NCI-H226 (cell line): ENCODE measurements at regions not wholly inside any gene's neighbourhood (a gene's known extent, or its start where the extent isn't known, plus 50 kb on each side); places are given as distances from the start of the nearest gene placed in this dataset.
A peak's percentile ranks its signal among the peaks of the same experiment; 100 is the strongest.
"Not testable (repeated sequence)": the region's sequence is repeated elsewhere in the genome, so short reads cannot be mapped to it uniquely, and the experiment has no call there.

ENCODE experiments used
- DNase-seq: peaks from one replicate; pipeline ENCODE4 v3.0.0-alpha.2; 2015

DNA sequence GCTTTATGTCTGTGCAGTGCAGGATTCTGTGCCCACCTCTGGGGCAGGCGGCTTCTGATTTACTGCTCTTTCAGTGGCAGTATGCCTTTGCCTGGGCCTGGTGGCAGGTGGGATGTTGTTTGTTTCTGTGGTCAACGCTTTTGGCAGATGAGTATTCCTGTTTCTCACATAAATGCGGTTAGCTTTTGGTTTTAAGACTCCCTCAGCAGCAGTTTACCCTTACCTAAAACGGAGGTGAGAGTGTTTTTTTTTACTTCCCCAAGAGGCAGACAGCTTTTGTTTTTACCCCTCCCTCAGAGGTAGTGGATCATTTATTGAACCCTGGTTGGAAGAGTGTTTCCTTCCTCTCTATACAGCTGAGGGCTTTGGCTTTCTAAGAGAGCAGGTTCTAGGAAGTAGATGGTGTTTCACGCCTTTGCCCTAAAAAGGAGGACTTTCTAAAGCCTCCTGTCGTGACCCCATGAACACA lies 134.1 kb upstream of the PLSCR5 start:
- no peak for DNase-seq

DNA sequence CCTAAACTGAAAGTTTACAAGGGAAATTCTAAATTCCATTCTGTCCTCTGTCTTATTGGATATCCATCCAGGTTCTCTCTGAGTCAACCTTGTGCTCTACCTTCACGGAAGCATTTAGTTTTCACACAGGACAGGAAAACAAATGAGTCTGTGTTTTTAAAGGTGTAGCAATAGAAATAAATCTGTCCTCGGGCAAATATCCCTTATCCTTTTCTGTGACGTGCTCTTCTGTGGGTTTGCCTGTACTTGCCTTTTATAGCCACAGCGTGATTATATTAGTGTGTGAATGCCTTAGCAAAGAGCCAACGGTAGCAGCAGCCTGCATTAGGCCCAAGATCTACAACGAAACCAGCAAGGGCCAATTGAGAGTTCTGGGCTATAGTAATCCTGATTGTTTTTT lies 127.2 kb upstream of the PLSCR5 start:
- no peak for DNase-seq

- peak; percentile 26 for DNase-seq
These were observed 110.0 kb upstream of the PLSCR5 start for GRCh38 chr3:146715170-146715569.

DNA sequence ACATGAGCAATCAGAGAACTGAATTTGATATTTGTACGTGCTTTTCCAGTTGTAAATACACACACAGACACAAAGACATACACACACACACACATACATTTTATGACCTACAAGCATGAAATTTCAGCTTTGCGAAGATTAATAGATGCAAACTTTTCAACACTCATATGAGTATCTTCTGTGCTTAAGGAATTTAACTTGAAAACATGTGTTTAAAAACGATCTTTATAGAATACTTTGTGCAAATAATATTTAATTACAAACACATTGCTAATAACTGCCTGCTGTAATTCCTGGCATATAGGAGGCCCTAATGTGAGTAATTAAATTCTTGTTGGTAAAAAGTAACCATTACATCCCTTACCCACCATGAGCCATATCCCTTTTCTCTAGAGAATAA lies 107.7 kb upstream of the PLSCR5 start:
- no peak for DNase-seq

DNA sequence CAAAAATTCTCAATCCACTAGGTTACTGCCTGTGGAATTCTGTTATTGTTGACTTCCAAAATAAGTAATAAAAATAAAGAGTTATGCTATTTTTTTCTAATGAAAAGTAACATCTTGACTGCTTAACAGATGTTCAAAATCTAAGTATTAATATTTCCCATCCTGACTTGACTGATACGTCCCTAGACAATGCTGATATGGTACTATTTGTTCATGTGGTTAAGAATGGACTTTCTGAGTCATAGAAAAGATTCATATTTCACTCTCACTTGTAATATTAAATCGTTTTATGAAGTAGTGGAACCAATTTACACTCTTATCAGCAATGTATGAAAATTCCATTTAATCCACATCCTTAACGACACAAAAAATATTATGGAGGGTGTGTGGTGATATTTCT lies 104.8 kb upstream of the PLSCR5 start:
- peak; percentile 33 for DNase-seq

DNA sequence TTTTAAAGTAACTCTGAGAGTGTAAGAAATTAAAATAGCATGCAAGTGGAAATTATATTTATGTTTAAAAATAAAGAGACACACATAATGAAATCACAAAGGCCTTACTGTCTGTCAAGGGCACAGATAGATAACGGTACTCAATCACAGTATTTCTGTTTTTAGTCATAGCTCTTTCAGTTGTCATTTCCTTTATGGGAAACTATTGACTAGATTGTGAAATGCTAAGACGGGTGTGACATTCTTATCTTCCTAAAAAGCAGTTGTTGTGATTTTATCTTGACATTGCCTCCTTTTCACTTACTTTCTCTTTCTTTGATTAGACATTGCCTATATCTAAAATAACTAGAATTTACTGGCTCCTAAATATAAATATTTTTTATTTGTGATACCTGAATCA lies 100.1 kb upstream of the PLSCR5 start:
- DNase-seq = no peak

DNA sequence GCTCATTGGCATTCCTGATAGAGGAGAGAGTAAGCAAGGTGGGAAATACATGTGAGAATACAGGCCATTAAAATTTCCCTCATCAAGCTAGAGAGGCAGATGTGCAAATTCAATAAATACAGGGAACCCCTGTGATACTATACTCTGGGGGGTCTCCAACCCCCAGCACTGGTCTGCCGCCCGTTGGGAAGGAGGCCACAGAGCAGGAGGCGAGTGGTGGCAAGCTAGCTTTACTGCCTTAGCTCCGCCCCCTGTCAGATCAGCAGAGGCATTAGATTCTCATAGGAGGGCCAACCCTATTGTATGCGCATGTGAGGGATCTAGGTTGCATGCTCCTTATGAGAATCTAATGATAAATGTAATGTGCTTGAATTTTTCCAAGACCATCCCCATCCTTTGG lies 97.1 kb upstream of the PLSCR5 start:
- no peak for DNase-seq

DNA sequence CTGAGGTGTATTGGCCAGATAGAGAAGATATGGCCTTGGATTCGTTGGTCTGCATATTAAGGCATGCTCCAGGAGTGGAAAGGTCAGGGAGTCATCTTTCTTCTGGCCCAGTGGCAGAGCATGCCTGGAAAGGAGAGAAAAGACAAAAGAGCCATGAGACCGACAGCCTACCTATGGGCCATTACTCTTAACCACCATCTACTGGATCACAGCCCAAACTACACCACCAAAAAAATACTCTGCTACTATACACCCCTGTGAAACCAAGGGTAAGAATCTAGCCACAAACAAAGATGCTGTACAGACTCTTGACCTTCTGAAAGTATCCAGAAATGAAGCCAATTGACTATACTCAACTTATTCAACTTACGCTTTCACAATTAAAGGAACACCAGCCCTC lies 96.1 kb upstream of the PLSCR5 start:
- no peak for DNase-seq

DNA sequence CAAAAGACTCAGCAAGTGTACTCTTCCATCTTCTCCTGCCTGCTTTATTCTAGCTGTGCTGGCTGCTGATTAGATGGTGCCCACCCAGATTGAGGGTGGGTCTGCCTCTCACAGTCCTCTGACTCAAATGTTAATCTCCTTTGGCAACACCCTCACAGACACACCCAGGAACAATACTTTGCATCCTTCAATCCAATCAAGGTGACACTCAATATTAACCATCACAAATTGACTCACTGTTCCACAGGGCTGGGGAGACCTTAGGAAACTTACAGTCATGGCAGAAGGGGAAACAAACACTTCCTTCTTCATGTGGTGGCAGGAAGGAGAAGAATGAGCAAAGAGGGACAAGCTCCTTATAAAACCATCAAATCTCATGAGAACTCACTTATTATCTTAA lies 94.9 kb upstream of the PLSCR5 start:
- not testable (repeated sequence) for DNase-seq

DNA sequence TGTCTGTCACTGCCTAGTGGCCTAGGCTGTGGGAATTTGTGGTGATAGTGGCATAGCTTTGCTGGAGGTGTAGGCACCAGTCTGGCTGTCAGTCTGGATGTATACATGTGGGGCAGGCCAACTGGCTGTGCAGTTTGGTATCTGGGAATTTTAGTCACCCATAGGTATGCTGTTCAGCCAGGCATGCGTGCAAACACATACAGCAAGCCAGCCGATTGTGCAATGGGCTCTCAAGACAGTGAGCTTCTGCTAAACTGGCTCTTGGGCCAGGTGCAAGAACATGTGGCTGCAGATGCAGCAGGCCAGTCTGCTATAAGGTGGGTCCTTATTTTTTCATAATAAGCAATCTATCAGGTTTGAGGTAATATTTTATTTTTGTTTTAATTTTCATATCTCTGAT lies 87.1 kb upstream of the PLSCR5 start:
- no peak for DNase-seq

DNA sequence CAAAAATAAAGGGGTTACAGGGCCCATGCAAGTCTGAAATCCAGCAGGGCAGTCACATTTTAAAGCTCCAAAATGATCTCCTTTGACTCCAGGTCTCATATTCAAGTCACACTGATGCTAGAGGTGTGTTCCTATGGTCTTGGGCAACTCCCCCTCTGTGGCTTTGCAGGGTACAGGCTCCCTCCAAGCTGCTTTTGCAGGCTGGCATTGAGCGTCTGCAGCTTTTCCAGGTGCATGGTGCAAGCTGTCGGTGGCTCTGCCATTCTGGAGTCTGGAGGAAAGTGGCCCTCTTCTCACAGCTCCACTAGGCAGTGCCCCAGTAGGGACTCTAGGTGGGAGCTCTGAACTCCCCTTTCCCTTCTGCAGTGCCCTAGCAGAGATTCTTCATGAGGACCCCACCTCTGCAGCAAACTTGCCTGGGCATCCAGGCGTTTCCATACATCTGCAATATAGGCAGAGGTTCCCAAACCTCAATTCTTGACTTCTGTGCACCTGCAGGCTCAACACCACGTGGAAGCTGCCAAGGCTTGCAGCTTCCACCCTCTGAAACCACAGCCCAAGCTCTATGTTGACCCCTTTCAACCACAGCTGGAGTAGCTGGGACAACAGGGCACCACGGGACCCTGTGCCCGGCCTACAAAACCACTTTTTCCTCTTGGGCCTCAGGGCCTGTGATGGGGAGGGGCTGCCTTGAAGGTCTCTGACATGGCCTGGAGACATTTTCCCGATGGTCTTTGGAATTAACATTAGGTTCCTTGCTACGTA lies 80.1 kb upstream of the PLSCR5 start:
- DNase-seq = no peak

GRCh38 chr3:146682171-146682570 lies 77.0 kb upstream of the PLSCR5 start:
- DNase-seq = no peak

DNA sequence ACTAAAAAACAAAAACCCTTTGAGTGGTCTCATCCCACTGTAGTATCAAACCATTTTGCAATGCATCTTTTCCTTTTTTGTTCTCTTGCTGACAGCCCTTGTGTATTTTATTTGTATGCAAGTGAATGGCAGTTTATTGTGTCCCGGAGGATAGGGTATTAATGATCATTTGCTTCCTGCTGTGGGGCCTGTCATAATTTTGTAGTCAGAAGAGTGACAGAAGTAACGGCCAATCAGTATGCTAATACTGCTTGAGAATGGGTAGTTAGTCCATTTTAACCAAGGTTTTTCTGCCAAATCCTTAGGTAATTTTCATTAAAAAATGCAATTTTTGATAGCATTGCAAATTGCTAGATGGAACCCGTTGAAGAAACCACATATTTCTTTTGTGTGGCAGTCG lies 75.5 kb upstream of the PLSCR5 start:
- DNase-seq = no peak

- DNase-seq = no peak
These were observed 74.8 kb upstream of the PLSCR5 start for GRCh38 chr3:146679995-146680394.

DNA sequence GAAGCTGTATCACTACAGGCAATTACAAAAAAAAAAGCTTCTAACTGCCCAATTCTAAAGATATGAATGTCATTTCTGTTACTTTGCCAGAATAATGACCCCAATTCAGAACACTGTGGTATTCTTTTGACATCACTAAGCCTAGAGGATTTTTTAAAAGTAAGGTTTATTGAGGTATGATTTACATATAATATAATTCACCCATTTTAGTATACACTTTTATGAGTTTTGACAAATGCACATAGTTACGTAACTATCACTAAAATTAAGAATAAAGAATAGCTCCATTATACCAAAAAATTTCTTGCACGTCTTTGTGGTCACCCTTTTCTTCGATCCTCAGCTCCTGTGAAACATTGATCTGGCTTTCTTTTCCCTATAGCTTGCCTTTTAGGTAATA lies 74.0 kb upstream of the PLSCR5 start:
- DNase-seq = no peak

DNA sequence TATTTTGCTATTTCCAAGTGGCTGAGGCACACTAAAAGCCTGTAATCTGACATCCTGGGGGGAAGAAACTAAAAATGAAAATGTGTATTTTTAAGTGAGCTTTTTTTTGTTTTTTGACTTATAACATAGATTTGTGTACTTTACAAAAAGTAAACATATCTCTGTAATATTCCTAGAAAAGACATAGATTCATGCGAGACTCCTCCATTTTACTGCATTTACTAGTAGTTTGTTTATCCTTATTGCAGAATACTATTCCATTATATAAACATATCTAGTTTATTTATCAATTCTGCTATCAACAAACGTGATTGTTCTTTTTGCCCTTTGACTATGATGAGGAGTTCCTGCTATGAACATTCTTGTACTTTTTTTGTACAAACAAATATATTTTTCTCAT lies 67.8 kb upstream of the PLSCR5 start:
- DNase-seq = no peak

- no peak for DNase-seq
These were observed 59.3 kb upstream of the PLSCR5 start for GRCh38 chr3:146664403-146664802.

DNA sequence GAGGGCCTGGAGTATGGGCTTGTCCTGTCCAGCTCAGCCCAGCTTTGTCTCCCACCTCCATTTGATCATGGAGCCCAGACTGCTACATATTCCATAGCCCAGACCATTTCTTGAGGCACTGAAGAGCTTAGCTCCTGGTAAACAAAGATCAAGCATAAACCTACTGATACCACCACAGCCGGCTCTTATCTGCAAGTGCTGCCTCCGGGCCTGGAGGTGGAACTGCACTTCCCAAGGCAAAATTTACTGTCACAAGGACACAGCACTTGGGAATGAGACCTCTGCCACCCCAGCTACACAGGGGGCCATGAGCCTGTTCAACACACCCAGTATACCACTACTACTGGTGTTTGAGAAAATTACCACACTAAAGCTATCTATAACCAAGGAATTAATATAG lies 53.7 kb upstream of the PLSCR5 start:
- DNase-seq = no peak

DNA sequence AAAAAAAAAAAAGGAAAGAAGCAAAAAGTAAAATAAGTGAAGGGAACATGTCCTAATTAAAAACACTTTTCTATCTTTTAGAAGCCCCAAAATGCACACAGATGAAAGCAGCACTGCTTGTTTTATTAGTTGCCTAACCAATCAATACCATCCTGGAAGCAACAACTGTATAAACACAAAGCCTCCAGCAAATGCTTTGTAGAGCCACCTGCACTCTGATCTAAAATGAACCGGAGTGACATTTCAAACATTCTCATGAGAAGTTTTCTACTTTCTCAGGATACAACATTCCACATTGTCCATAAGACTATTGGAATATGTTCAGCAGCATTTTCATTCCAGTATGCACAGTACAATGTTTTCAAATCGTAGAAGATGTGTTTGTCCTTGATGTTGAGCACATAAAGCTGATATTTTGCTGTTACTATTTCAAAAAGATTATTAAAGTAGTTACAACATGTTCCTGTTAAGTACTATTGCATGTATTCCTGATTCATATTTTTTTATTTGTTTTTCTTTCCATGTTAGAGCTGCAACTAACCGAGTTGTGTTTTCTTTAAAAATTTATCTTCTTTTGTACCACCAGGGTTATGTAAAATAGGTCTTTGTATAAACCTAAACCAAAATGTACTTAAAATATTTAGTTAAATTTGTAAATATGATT lies 50.3 kb upstream of the PLSCR5 start:
- DNase-seq = no peak
